ENCODE measurements at regions not wholly inside any gene's neighbourhood (a gene's known extent, or its start where the extent isn't known, plus 50 kb on each side); places are given as distances from the start of the nearest gene placed in this dataset.
"Not testable (repeated sequence)": the region's sequence is repeated elsewhere in the genome, so short reads cannot be mapped to it uniquely, and the experiment has no call there.

- no peak for DNase-seq (ENCODE audit: low spot score)
- peaks cover 7% of the 10 kb centered on the region; the same call in 2 of the 3 replicates for H3K9me3 Mint-ChIP-seq
- Histone ChIP-seq H3K9me2 (ENCODE audit: insufficient read depth) (no peaks in the 10 kb centered on the region), H3K79me2 (replicated peaks; ENCODE audit: insufficient read depth) (no peaks in the 10 kb centered on the region), H2AFZ (no peak overlapping the region), H3K27me3 (ENCODE audit: insufficient read depth) (no peaks in the 10 kb centered on the region), H3K36me3 (ENCODE audit: insufficient read depth) (no peaks in the 10 kb centered on the region), H3K27ac (ENCODE audit: low read depth) (no peak overlapping the region), H3F3A (replicated peaks; ENCODE audit: low read depth) (no peaks in the 10 kb centered on the region), H3K4me1 (ENCODE audit: insufficient read depth) (no peaks in the 10 kb centered on the region), H3K4me3 (no peak overlapping the region), H4K20me1 (replicated peaks; ENCODE audit: insufficient read depth) (no peaks in the 10 kb centered on the region), H3K4me2 (no peak overlapping the region)
- no peaks in the 10 kb centered on the region for H3K27me3 Mint-ChIP-seq (ENCODE audit: insufficient read depth, low read depth, poor library complexity)
- no peak overlapping the region for H3K4me3 Mint-ChIP-seq
- H3K27ac Mint-ChIP-seq = no peak overlapping the region
- ATAC-seq = no peak
- no peak for TF ChIP-seq ETS1 (IDR thresholded peaks at IDR 0.05)
- TF ChIP-seq CTCF (conservative IDR thresholded peaks at IDR 0.05; ENCODE audit: low read depth in 2 of 2) = no peak
- no peak for TF ChIP-seq NANOG (IDR thresholded peaks at IDR 0.05; ENCODE audit: borderline replicate concordance)
- no peak for TF ChIP-seq ZNF331 (CRISPR knock-in tag; IDR thresholded peaks at IDR 0.05; ENCODE audit: low read depth)
- no peak for TF ChIP-seq EZH2 (IDR thresholded peaks at IDR 0.05; ENCODE audit: low read depth, unreplicated experiment)
- H3K4me1 Mint-ChIP-seq = no peaks in the 10 kb centered on the region
- H3K36me3 Mint-ChIP-seq (ENCODE audit: low read depth) = peaks cover 7% of the 10 kb centered on the region; the same call in 2 of the 3 replicates
Observed at GRCh38 chr3:152773633-152774032, 61.3 kb upstream of the P2RY1 start.

DNA sequence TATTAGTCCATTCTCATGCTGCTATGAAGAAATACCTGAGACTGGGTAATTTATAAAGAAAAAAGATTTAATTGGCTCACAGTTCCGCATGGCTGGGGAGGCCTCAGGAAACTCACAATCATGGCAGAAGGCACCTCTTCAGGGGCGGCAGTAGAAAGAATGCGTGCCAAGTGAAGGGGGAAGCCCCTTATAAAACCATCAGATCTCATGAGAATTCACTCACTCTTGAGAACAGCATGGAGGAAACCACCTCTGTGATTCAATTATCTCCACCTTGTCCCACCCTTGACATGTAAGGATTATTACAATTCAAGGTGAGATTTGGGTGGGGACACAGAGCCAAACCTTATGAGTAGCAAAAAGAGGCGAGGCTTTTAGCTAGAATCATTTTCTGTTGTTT lies 60.7 kb upstream of the P2RY1 start:
- not testable (repeated sequence) for H3K9me3 Mint-ChIP-seq; H3K4me1 ChIP-seq (ENCODE audit: insufficient read depth); H3F3A ChIP-seq (replicated peaks; ENCODE audit: low read depth); H3K4me2 ChIP-seq; H3K27ac Mint-ChIP-seq; ATAC-seq; H4K20me1 ChIP-seq (replicated peaks; ENCODE audit: insufficient read depth); H3K4me3 Mint-ChIP-seq; H3K79me2 ChIP-seq (replicated peaks; ENCODE audit: insufficient read depth); H3K36me3 ChIP-seq (ENCODE audit: insufficient read depth); DNase-seq (ENCODE audit: low spot score); H3K36me3 Mint-ChIP-seq (ENCODE audit: low read depth); H3K4me3 ChIP-seq; H3K27me3 Mint-ChIP-seq (ENCODE audit: insufficient read depth, low read depth, poor library complexity); H3K9me2 ChIP-seq (ENCODE audit: insufficient read depth); H3K27ac ChIP-seq (ENCODE audit: low read depth); H3K27me3 ChIP-seq (ENCODE audit: insufficient read depth); H2AFZ ChIP-seq; H3K4me1 Mint-ChIP-seq

- no peaks in the 10 kb centered on the region for H3K36me3 ChIP-seq (ENCODE audit: insufficient read depth)
- 0 out of 2 replicates have a peak, but pooled peaks cover 5% of the 10 kb centered on the region for H3K4me1 ChIP-seq (ENCODE audit: insufficient read depth)
- no peaks in the 10 kb centered on the region for H3K27me3 Mint-ChIP-seq (ENCODE audit: insufficient read depth, low read depth, poor library complexity)
- H3K9me2 ChIP-seq (ENCODE audit: insufficient read depth) = no peaks in the 10 kb centered on the region
- H3K36me3 Mint-ChIP-seq (ENCODE audit: low read depth) = peaks cover 7% of the 10 kb centered on the region; the same call in 2 of the 3 replicates
- no peaks in the 10 kb centered on the region for H3F3A ChIP-seq (replicated peaks; ENCODE audit: low read depth)
- DNase-seq (ENCODE audit: low spot score) = no peak
- H3K27ac ChIP-seq (ENCODE audit: low read depth) = no peak overlapping the region
- no peaks in the 10 kb centered on the region for H3K79me2 ChIP-seq (replicated peaks; ENCODE audit: insufficient read depth)
- H3K27ac Mint-ChIP-seq = no peak overlapping the region
- no peak overlapping the region for H3K4me3 ChIP-seq
- no peak overlapping the region for H2AFZ ChIP-seq
- H3K9me3 Mint-ChIP-seq = peaks cover 7% of the 10 kb centered on the region; the same call in 2 of the 3 replicates
- H4K20me1 ChIP-seq (replicated peaks; ENCODE audit: insufficient read depth) = no peaks in the 10 kb centered on the region
- ATAC-seq = no peak
- no peaks in the 10 kb centered on the region for H3K27me3 ChIP-seq (ENCODE audit: insufficient read depth)
- H3K4me1 Mint-ChIP-seq = peaks cover 6% of the 10 kb centered on the region; the same call in 2 of the 3 replicates
- H3K4me3 Mint-ChIP-seq = no peak overlapping the region
- H3K4me2 ChIP-seq = no peak overlapping the region
- TF ChIP-seq NANOG (IDR thresholded peaks at IDR 0.05; ENCODE audit: borderline replicate concordance) (no peak), ETS1 (IDR thresholded peaks at IDR 0.05) (no peak), JUNB (IDR thresholded peaks at IDR 0.05; ENCODE audit: unreplicated experiment) (no peak), ZNF114 (CRISPR knock-in tag; IDR thresholded peaks at IDR 0.05) (no peak), REST (IDR thresholded peaks at IDR 0.05; ENCODE audit: unreplicated experiment) (no peak)
Observed at GRCh38 chr3:152778022-152778421, 56.9 kb upstream of the P2RY1 start.
